Activated CD8-positive, alpha-beta T cell treated with anti-CD3 and anti-CD28 coated beads for 36 hours (primary cell): ENCODE measurements at regions not wholly inside any gene's neighbourhood (a gene's known extent, or its start where the extent isn't known, plus 50 kb on each side); places are given as distances from the start of the nearest gene placed in this dataset.

ENCODE experiments used
- ATAC-seq: fragments of 200-7000 bp; cut with Tn5 transposase; one replicate; pipeline ENCODE4 v1.10.0; 2021; ENCODE audit warnings: mild to moderate bottlenecking, moderate library complexity
- CTCF ChIA-PET: fragments of 350-600 bp; sonication (Branson Sonifier 250); formaldehyde crosslinking; loops from one replicate; lab custom pipeline; 2021; ENCODE audit warnings: antibody characterized with exemption; lab: Charles Lee
- POLR2A ChIA-PET: fragments of 350-600 bp; sonication (Branson Sonifier 250); formaldehyde crosslinking; loops from one replicate; lab custom pipeline; 2021; ENCODE audit warnings: antibody characterized with exemption; lab: Charles Lee
- DNase-seq: peaks from one replicate; pipeline ENCODE4 v3.0.0-alpha.2; 2020
- H3K27ac Mint-ChIP-seq: one replicate; pipeline ENCODE4 v1.8.0; 2021; ENCODE audit warnings: mild to moderate bottlenecking, mixed read lengths
- H3K27me3 Mint-ChIP-seq: one replicate; pipeline ENCODE4 v1.8.0; 2021; ENCODE audit warnings: mixed read lengths
- H3K36me3 Mint-ChIP-seq: one replicate; pipeline ENCODE4 v1.8.0; 2021; ENCODE audit warnings: low read depth, mixed read lengths
- H3K4me1 Mint-ChIP-seq: one replicate; pipeline ENCODE4 v1.8.0; 2021; ENCODE audit warnings: low read depth, mixed read lengths
- H3K4me3 Mint-ChIP-seq: one replicate; pipeline ENCODE4 v1.8.0; 2021; ENCODE audit warnings: mild to moderate bottlenecking, moderate library complexity, mixed read lengths
- H3K9me3 Mint-ChIP-seq: one replicate; pipeline ENCODE4 v1.8.0; 2021; ENCODE audit warnings: mixed read lengths
- CTCF ChIP-seq: fragments of 200-600 bp; IDR thresholded peaks from one replicate; pipeline ENCODE4 v1.8.0; 2022; ENCODE audit warnings: antibody characterized with exemption, mild to moderate bottlenecking
- intact Hi-C: fragments of 100-400 bp; cut with micrococcal nuclease; formaldehyde crosslinking; loops from one replicate; pipeline ENCODE4 v1.10.0; 2022

- Mint-ChIP-seq H3K27ac (no peak overlapping the region), H3K36me3 (no peaks in the 10 kb centered on the region), H3K4me1 (no peaks in the 10 kb centered on the region), H3K27me3 (peaks cover 2% of the 10 kb centered on the region), H3K4me3 (no peak overlapping the region), H3K9me3 (no peaks in the 10 kb centered on the region)
- no peak for TF ChIP-seq CTCF
- ATAC-seq (no peak), DNase-seq (no peak)
- ChIA-PET CTCF (no interaction called here), POLR2A (no interaction called here)
- intact Hi-C loops = no loop called here
Observed at GRCh38 chr10:121422096-121422495, 176.1 kb downstream of the FGFR2 start.

GRCh38 chr10:121425623-121426022 lies 172.6 kb downstream of the FGFR2 start:
- Mint-ChIP-seq H3K27ac (no peak overlapping the region), H3K4me3 (no peak overlapping the region), H3K36me3 (no peaks in the 10 kb centered on the region), H3K4me1 (no peaks in the 10 kb centered on the region), H3K27me3 (peaks cover 2% of the 10 kb centered on the region), H3K9me3 (no peaks in the 10 kb centered on the region)
- TF ChIP-seq CTCF = no peak
- DNase-seq (no peak), ATAC-seq (no peak)
- POLR2A ChIA-PET = no interaction called here
- CTCF ChIA-PET = no interaction called here
- intact Hi-C loops = no loop called here

- H3K27ac Mint-ChIP-seq = no peak overlapping the region
- intact Hi-C loops = no loop called here
- peaks cover 2% of the 10 kb centered on the region for H3K27me3 Mint-ChIP-seq
- no peaks in the 10 kb centered on the region for H3K9me3 Mint-ChIP-seq
- ATAC-seq = no peak
- ChIA-PET CTCF (no interaction called here), POLR2A (no interaction called here)
- no peaks in the 10 kb centered on the region for H3K36me3 Mint-ChIP-seq
- no peaks in the 10 kb centered on the region for H3K4me1 Mint-ChIP-seq
- TF ChIP-seq CTCF = no peak
- no peak overlapping the region for H3K4me3 Mint-ChIP-seq
- DNase-seq = no peak
Observed at GRCh38 chr10:121426307-121426706, 171.9 kb downstream of the FGFR2 start.
